ENCODE measurements at regions not wholly inside any gene's neighbourhood (a gene's known extent, or its start where the extent isn't known, plus 50 kb on each side); places are given as distances from the start of the nearest gene placed in this dataset.

DNA sequence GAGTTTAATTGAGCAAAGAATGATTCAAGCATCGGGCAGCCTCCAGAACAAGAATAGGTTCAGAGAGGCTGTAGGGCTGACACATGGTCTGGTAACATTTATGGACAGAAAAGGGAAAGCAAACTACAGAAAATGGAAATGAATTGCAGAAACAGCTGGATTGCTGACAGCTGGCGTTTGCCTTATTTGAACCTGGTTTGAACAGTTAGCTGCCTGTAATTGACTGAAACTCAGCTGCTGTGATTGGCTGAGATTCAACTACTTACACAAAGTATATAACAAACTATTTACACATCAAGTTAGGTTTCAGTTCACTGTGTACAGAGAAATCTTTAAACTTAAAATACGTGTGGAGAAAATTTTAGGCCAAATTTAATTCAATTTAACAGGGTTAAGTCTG, 441.7 kb downstream of the PRELID2 start (continued):
- TF ChIP-seq PAXIP1 (CRISPR knock-in tag; conservative IDR thresholded peaks at IDR 0.05) (no peak), ZMYM3 (CRISPR knock-in tag; IDR thresholded peaks at IDR 0.05) (no peak), THYN1 (CRISPR knock-in tag; IDR thresholded peaks at IDR 0.05; ENCODE audit: borderline replicate concordance, low read depth) (no peak)

DNA sequence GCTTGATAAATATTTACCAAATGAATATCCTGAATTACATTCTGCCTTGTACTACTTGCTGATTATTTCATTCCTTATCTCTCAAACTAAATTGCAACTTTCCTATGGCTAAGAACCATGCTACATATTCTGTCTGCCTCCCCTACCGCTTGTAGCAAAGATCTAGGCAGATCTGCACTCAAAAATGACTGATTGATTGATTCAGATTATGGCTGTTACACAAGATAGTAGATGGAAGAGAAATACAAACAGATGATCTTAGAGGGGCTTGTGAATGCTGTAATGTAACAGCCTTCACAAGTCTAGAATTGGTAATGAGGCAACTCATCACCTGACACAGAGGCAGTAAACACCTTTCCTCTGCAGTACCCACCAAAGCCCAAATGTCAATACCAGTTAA, 446.1 kb downstream of the PRELID2 start:
- BruUV-seq (replicated peaks) = no TSS peak
- Histone ChIP-seq H3K9me3 (ENCODE audit: low read length) (no peaks in the 10 kb centered on the region), H3K27me3 (ENCODE audit: control insufficient read depth in 1 of 2, insufficient read depth in 2 of 2, low read length in 2 of 2) (no peaks in the 10 kb centered on the region), H3K4me1 (ENCODE audit: insufficient read depth, low read length) (no peaks in the 10 kb centered on the region), H3K79me2 (ENCODE audit: insufficient read depth, low read length) (no peaks in the 10 kb centered on the region), H3K4me3 (replicated peaks in 1 of 3; ENCODE audit: insufficient read depth in 1 of 3, low read depth in 2 of 3, low read length in 3 of 3) (no peak overlapping the region), H2AFZ (ENCODE audit: low read length) (no peak overlapping the region), H3K36me3 (replicated peaks in 1 of 2; ENCODE audit: control insufficient read depth in 1 of 2, insufficient read depth in 2 of 2, low read length in 2 of 2) (no peaks in the 10 kb centered on the region), H3K9ac (ENCODE audit: insufficient read depth, low read depth, low read length) (no peak overlapping the region), H3K4me2 (ENCODE audit: low read depth, low read length) (no peak overlapping the region), H4K20me1 (ENCODE audit: insufficient read depth, low read length) (no peaks in the 10 kb centered on the region), H3K27ac (ENCODE audit: extremely low read length, insufficient read depth, low read length) (no peak overlapping the region)
- WGBS (ENCODE audit: low lambda C conversion rate) = 0% methylated on average over 1 of the region's 1 CpG
- FAIRE-seq (no peak), ATAC-seq (no peak), DNase-seq (ENCODE audit: low spot score) (no peak)
- ChIA-PET POLR2A (no interaction called here), CTCF (ENCODE audit: low intra/inter-chr PET ratio, low total read pairs) (no interaction called here)
- intact Hi-C loops (cut with micrococcal nuclease; ENCODE audit: unreplicated experiment) (no loop called here), in situ Hi-C loops (cut with HindIII; ENCODE audit: extremely low pct_ligation_motif_present, low pct_unique_long_range_greater_than_20kb) (no loop called here)
- TF ChIP-seq, protein P1, sequence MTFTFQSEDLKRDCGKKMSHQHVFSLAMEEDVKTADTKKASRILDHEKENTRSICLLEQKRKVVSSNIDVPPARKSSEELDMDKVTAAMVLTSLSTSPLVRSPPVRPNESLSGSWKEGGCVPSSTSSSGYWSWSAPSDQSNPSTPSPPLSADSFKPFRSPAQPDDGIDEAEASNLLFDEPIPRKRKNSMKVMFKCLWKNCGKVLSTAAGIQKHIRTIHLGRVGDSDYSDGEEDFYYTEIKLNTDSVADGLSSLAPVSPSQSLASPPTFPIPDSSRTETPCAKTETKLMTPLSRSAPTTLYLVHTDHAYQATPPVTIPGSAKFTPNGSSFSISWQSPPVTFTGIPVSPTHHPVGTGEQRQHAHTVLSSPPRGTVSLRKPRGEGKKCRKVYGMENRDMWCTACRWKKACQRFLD (CRISPR knock-in tag; IDR thresholded peaks at IDR 0.05; ENCODE audit: borderline replicate concordance) = no peak
- no peak for TF ChIP-seq JDP2 (CRISPR knock-in tag; IDR thresholded peaks at IDR 0.05; ENCODE audit: borderline replicate concordance)

Measured in HepG2 (cell line).